Esophagus muscularis mucosa (tissue), 3 donors: ENCODE measurements at regions not wholly inside any gene's neighbourhood (a gene's known extent, or its start where the extent isn't known, plus 50 kb on each side); places are given as distances from the start of the nearest gene placed in this dataset.

ENCODE experiments used
- POLR2A ChIP-seq: fragments of 450-650 bp; IDR thresholded peaks from one replicate; pipeline ENCODE4 v1.6.1; 2017; ENCODE audit warnings: antibody characterized with exemption, moderate library complexity, mild to moderate bottlenecking, low read depth
- TF ChIP-seq, protein P1 (sequence below), 3 experiments: fragments of 200-600 bp in 2 of 3; fragments of 450-650 bp in 1 of 3; sonication (generic) in 2 of 3; IDR thresholded peaks; one replicate each; pipeline ENCODE4 v1.5.1; 2017 to 2019; ENCODE audit warnings: antibody characterized with exemption in 3 of 3, mild to moderate bottlenecking in 2 of 3, moderate library complexity in 1 of 3

DNA sequence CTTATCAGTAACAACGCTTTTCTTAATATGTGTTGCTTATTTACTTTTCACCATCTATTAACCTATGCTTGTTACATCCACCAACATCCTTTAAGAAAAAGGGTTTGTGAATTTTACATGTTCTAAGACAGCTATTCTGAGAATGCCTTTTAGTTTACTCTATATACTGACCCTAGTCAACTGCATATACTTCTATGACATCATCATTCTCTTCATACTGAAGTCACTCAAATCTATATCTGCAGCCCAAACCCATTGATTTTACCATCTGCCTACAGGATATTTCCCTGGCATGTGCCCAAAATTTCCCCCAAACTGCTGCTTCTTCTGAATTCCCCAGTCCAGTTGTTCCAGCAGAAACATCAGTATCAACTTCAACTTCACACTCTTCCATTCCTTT, 94.6 kb upstream of the FAM204A start:
- TF ChIP-seq, protein P1, sequence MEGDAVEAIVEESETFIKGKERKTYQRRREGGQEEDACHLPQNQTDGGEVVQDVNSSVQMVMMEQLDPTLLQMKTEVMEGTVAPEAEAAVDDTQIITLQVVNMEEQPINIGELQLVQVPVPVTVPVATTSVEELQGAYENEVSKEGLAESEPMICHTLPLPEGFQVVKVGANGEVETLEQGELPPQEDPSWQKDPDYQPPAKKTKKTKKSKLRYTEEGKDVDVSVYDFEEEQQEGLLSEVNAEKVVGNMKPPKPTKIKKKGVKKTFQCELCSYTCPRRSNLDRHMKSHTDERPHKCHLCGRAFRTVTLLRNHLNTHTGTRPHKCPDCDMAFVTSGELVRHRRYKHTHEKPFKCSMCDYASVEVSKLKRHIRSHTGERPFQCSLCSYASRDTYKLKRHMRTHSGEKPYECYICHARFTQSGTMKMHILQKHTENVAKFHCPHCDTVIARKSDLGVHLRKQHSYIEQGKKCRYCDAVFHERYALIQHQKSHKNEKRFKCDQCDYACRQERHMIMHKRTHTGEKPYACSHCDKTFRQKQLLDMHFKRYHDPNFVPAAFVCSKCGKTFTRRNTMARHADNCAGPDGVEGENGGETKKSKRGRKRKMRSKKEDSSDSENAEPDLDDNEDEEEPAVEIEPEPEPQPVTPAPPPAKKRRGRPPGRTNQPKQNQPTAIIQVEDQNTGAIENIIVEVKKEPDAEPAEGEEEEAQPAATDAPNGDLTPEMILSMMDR (IDR thresholded peaks at IDR 0.05): no peak
- no peak for TF ChIP-seq POLR2A
